ENCODE measurements at regions not wholly inside any gene's neighbourhood (a gene's known extent, or its start where the extent isn't known, plus 50 kb on each side); places are given as distances from the start of the nearest gene placed in this dataset.

GRCh38 chr5:107170620-107171019, 500.1 kb downstream of the EFNA5 start:
- TF ChIP-seq ZNF8 (CRISPR knock-in tag; IDR thresholded peaks at IDR 0.05) = no peak
- TF ChIP-seq RARB (CRISPR knock-in tag; IDR thresholded peaks at IDR 0.05) = no peak
- no peak for TF ChIP-seq ZFP30 (CRISPR knock-in tag; IDR thresholded peaks at IDR 0.05)
- no peak for TF ChIP-seq ESRRG (CRISPR knock-in tag; IDR thresholded peaks at IDR 0.05)
- TF ChIP-seq TCF4 (CRISPR knock-in tag; IDR thresholded peaks at IDR 0.05; ENCODE audit: borderline replicate concordance) = no peak
- no peak for TF ChIP-seq ARNTL (CRISPR knock-in tag; IDR thresholded peaks at IDR 0.05; ENCODE audit: borderline replicate concordance, low read depth)
